ENCODE measurements at regions not wholly inside any gene's neighbourhood (a gene's known extent, or its start where the extent isn't known, plus 50 kb on each side); places are given as distances from the start of the nearest gene placed in this dataset.

- no peak for TF ChIP-seq EZH2 (IDR thresholded peaks at IDR 0.05)
- TF ChIP-seq CTCF (IDR thresholded peaks at IDR 0.05 in 2 of 3, conservative IDR thresholded peaks at IDR 0.05 in 1 of 3; ENCODE audit: borderline replicate concordance in 1 of 3, insufficient read depth in 1 of 3, low read depth in 2 of 3, low read length in 2 of 3), result no peak
- no peak for TF ChIP-seq SIN3A (IDR thresholded peaks at IDR 0.05; ENCODE audit: low read depth)
- no peak for TF ChIP-seq YY1 (IDR thresholded peaks at IDR 0.05; ENCODE audit: extremely low read depth, insufficient replicate concordance, low read depth, low read length)
- TF ChIP-seq JUND (IDR thresholded peaks at IDR 0.05), result no peak
- no peak for TF ChIP-seq POLR2A (IDR thresholded peaks at IDR 0.05; ENCODE audit: borderline replicate concordance, extremely low read depth, insufficient read depth, insufficient read length)
- no peak for TF ChIP-seq POLR2AphosphoS5 (IDR thresholded peaks at IDR 0.05; ENCODE audit: low read depth, low read length)
- no peak for TF ChIP-seq MAX (IDR thresholded peaks at IDR 0.05)
- TF ChIP-seq CBX3 (IDR thresholded peaks at IDR 0.05; ENCODE audit: low read depth), result no peak
- no peak for TF ChIP-seq ZNF274 (IDR thresholded peaks at IDR 0.05; ENCODE audit: low read depth, low read length)
- TF ChIP-seq ZBTB33 (IDR thresholded peaks at IDR 0.05; ENCODE audit: extremely low read depth, insufficient replicate concordance, low read length), result no peak
These were observed 229.3 kb upstream of the KLF14 start for GRCh38 chr7:130963339-130963738.
